22Rv1 (cell line): ENCODE measurements at regions not wholly inside any gene's neighbourhood (a gene's known extent, or its start where the extent isn't known, plus 50 kb on each side); places are given as distances from the start of the nearest gene placed in this dataset.
"Not testable (repeated sequence)": the region's sequence is repeated elsewhere in the genome, so short reads cannot be mapped to it uniquely, and the experiment has no call there.

ENCODE experiments used
- H3K27ac ChIP-seq: fragments of 450-650 bp; 2 replicates; pipeline ENCODE4 v1.5.1; 2017

DNA sequence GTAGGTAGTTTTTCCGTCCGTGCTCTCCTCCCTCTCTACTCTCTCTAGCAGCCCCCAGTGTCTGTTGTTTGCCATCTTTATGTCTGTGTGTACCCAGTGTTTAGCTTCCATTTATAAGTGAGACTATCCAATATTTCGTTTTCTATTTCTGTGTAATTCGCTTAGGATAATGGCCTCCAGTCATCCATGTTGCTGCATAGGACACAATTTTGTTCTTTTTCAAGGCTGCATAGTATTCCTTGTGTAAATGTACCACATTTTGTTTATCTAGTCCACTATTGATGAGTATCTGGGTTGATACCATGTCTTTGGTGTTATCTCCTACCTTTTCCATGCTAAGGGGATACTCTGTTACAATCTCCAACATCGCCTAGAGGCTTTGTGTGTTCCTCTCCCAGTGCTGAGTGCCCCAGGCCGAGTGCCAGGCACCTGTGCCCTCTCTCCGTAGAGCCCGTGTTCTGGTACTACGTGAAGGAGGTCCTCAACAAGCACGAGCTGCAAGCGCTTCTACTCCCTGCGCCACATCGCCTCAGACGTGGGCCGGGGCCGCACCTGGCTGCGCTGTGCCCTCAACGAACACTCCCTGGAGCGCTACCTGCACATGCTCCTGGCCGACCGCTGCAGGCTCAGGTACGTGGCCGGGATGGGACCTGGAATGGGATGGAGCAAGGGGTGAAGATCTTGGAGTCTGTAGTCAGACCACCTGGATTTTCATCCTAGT is 51.0 kb downstream of the NPIPB11 start:
- not testable (repeated sequence) for H3K27ac ChIP-seq

GRCh38 chr16:29354449-29354848 is 52.1 kb downstream of the NPIPB11 start:
- H3K27ac ChIP-seq = not testable (repeated sequence)

- not testable (repeated sequence) for H3K27ac ChIP-seq
Observed at GRCh38 chr16:29352617-29352999, 53.9 kb downstream of the NPIPB11 start.

- H3K27ac ChIP-seq = not testable (repeated sequence)
Observed at GRCh38 chr16:29351970-29352616, 54.4 kb downstream of the NPIPB11 start.

- H3K27ac ChIP-seq = not testable (repeated sequence)
Observed at GRCh38 chr16:29351271-29351969, 55.1 kb downstream of the NPIPB11 start.

DNA sequence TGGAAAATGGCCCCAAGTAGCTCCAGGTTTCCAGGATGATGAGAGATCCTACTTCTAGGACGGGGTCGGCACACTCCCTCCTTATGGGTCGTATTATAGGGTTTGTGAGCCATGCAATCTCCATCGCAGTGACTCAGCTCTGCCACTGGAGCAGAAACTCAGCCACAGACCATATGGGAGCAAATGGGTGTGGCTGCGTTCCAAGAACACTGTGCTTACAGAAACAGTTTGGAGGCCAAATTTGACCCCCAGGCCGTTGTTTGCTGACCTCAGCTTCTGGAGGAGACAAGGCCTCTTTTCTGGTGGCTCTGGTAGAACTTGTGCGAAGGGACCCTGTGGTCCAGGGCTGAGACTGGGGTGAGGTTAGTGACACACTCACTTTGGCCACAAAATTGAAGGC is 56.5 kb downstream of the NPIPB11 start:
- H3K27ac ChIP-seq = not testable (repeated sequence)

GRCh38 chr16:29348748-29349147 is 57.8 kb downstream of the NPIPB11 start:
- H3K27ac ChIP-seq = not testable (repeated sequence)

DNA sequence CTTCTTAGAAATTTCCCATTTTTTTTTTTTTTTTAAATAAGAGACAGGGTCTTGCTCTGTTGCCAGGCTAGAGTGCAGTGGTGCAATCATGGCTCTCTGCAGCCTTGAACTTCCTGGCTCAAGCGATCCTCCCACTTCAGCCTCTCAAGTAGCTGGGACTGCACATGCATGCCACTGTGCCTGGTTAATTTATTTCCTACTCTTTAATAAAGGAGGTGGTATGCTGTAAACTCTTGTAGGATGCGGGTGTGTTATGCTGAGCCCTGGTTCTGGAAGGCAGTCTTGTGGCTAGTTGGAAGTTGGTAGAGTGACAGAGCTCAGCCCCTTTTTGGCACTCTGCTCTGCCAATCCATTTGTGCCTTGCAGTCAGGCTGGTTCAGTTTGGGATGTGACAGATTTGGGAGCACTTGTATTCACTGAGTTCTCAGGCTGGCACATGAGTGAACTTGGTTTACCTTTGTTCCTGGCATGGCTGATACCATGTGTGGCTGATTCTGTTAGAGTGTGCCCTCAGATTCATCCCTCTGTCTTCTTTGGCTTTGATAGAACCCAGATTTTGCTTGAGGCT is 58.3 kb downstream of the NPIPB11 start:
- not testable (repeated sequence) for H3K27ac ChIP-seq

DNA sequence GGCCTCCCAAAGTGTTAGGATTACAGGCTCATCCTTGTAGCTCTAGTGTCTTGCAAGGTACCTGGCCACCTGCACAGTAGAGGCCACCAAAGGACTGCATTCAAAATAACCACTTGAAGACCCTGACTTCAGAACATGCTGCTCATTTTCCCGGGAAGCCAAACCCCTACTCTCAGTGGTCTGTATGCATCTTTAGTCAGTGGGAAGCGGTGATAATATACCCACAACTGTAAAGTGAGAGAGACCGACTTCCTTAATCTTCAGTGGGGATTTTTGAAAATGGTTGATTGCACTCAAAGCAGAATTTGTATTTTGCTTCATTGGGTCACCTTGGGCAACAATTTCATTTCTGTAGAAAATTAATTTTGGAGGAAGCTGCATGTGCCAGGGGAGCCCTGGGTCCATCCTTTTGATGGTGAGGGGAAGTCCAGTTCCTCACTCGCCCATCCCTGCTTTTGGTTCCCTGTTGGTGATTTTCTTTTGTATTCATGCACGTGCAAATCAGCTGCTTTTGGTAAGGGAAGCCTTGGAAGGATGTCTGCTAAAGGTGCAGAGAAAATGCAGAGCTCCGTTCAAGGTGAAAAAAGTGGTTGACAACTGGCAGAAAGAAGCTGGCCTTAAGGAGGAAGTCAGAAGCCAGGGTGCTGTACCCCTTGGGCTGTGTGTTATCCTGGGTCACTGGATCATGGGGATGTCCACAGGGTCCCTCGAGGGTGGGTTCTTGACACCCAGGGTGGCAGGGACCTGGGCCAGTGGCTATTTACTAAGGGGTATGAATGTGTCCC is 59.5 kb downstream of the NPIPB11 start:
- H3K27ac ChIP-seq = not testable (repeated sequence)

DNA sequence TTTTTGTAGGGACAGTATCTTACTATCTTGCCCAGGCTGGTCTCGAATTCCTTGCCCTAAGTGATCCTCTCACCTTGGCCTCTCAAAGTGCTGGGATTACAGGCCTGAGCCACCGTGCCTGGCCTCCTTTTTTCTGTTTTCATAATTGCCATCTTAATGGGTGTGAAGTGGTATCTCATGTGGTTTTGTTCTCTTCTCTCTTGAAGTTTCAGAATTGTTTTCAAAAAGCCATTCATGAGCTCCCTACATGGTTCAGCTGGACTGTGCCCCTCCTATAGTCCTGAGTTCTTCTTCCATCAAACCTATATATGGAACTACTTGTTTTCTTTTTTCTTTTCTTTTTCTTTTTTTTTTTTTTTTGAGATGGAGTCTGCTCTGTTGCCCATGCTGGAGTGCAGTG is 60.3 kb downstream of the NPIPB11 start:
- not testable (repeated sequence) for H3K27ac ChIP-seq

DNA sequence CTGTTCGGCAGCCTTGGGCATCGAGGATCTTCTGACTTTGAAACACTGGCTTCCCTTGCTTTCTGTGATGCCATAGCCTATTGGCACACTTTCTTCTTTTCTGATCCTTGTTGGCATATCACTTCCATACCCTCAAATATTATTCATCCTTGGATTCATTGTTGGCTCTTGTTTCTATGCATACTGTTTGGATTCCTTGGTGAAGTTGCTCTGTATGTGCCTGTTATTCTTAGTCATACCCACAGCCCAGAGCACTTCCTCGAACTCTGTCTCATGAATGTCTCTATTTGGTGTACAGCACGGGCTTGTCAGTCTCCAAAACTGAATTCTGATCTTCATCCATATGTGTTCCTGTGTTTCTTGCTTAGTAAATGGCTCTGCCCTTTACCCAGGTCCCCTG is 63.6 kb downstream of the NPIPB11 start:
- not testable (repeated sequence) for H3K27ac ChIP-seq

DNA sequence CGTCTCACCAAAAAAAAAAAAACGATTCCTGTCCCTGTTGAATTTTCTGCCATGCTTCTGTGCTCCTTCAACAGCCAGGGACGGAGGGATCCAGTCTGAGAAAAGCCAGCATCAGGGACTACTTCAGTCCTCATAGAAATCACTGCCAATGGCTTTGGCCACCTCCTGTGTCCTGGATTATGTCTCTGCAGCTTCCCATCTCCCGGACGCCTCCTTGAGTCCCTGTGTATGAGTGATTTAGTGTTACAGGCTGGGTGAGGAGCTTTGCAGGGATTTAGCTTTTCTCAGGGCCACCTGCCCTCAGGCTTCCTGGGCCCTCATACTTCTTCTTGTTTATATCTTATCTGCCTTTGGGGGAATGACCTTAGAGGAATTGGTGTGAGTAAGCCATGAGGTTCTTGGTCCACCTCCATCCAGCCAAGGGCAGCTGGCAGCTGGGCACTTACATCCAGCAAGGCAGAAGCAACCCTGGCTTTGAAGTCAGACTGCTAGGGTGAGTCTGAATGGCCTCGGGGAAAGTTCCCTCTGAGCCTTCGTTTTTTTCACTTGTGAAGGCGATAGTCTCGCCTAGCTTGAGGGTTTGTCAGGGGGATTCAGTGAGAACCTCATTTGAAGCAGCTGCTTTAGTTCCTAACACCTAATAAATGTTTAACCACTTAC is 65.6 kb downstream of the NPIPB11 start:
- H3K27ac ChIP-seq = not testable (repeated sequence)

- H3K27ac ChIP-seq = not testable (repeated sequence)
Observed at GRCh38 chr16:29340235-29340634, 66.3 kb downstream of the NPIPB11 start.

GRCh38 chr16:29338821-29339700 is 67.5 kb downstream of the NPIPB11 start:
- H3K27ac ChIP-seq = not testable (repeated sequence)

DNA sequence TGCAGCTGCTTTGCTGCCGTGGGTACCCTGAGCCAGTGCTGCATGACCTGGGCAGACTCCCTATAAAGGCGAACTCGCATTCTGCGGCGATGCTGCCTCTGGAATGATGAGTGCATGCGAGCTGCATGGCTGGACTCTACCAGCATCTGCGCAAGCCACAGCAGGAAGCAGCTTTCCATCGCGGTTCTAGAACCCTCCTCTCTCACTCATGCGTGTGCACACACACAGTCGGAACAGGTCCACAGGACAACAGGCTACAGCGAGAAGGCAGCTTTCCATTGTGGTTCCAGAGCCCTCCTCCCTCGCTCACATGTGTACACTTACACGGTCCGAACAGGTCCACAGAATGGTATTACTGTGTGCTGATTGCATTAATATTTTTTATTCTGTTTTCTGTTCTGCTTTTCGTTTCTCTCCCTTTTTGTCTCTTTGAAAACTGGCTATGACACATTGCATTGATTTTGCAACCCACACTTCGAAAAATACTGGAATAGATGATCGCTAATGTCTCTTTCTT is 69.1 kb downstream of the NPIPB11 start:
- not testable (repeated sequence) for H3K27ac ChIP-seq

GRCh38 chr16:29335549-29335846 is 71.0 kb downstream of the NPIPB11 start:
- not testable (repeated sequence) for H3K27ac ChIP-seq

- not testable (repeated sequence) for H3K27ac ChIP-seq
Observed at GRCh38 chr16:29334776-29335548, 71.5 kb downstream of the NPIPB11 start.

- not testable (repeated sequence) for H3K27ac ChIP-seq
Observed at GRCh38 chr16:29333492-29334097, 72.9 kb downstream of the NPIPB11 start.

DNA sequence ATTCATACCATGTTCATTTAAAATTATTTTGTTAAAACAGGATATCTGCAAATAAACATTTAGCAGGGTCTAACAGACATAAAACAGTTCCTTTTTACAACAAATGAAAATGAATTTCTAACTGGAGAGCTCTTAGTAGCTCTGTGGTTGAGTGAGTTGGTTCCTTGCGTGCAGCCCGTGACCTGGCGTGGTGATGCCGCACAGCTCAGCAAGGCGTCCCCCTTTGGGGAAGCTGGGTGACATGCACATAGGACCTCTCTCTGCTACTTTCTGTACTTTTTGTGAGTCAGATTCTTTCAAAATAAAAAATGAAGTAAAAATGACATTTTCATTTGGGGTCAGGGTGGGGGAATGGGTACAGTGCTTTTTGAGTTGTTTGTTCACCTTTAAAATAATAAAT is 75.9 kb downstream of the NPIPB11 start:
- not testable (repeated sequence) for H3K27ac ChIP-seq
